Left ventricle myocardium inferior (tissue), 1 donor: ENCODE measurements at regions not wholly inside any gene's neighbourhood (a gene's known extent, or its start where the extent isn't known, plus 50 kb on each side); places are given as distances from the start of the nearest gene placed in this dataset.

Experiments used
- DNase-seq: peaks from one replicate; pipeline ENCODE4 v3.0.0-alpha.2; 2020
- H3K27ac ChIP-seq: fragments of 200-600 bp; replicated peaks from 2 replicates; pipeline ENCODE4 v1.8.0; 2021
- H3K27me3 ChIP-seq: fragments of 200-600 bp; 2 replicates; pipeline ENCODE4 v1.8.0; 2021; ENCODE audit warnings: low read depth
- H3K36me3 ChIP-seq: fragments of 200-600 bp; 2 replicates; pipeline ENCODE4 v1.8.0; 2021
- H3K4me1 ChIP-seq: fragments of 200-600 bp; 2 replicates; pipeline ENCODE4 v1.8.0; 2021
- H3K4me3 ChIP-seq: fragments of 200-600 bp; 2 replicates; pipeline ENCODE4 v1.8.0; 2021; ENCODE audit warnings: mild to moderate bottlenecking, moderate library complexity
- H3K9me3 ChIP-seq: fragments of 200-600 bp; replicated peaks from 2 replicates; pipeline ENCODE4 v1.8.0; 2021
- CTCF ChIP-seq: fragments of 200-600 bp; IDR thresholded peaks from 2 replicates; pipeline ENCODE4 v1.8.0; 2021; ENCODE audit warnings: antibody characterized with exemption, mild to moderate bottlenecking, borderline replicate concordance
- intact Hi-C: fragments of 100-400 bp; cut with micrococcal nuclease; formaldehyde crosslinking; loops from one replicate; pipeline ENCODE4 v1.11.0; 2022
- donor health status: DM: no; HTN: yes; CAD: no; lungs with severe emphysema.

- Histone ChIP-seq H3K36me3 (no peaks in the 10 kb centered on the region), H3K27ac (no peak overlapping the region), H3K27me3 (no peaks in the 10 kb centered on the region), H3K4me3 (no peak overlapping the region), H3K9me3 (no peaks in the 10 kb centered on the region), H3K4me1 (no peaks in the 10 kb centered on the region)
- DNase-seq = no peak
- intact Hi-C loops = no loop called here
- no peak for TF ChIP-seq CTCF
These were observed 442.8 kb upstream of the CHST9 start for GRCh38 chr18:27627927-27628326.

DNA sequence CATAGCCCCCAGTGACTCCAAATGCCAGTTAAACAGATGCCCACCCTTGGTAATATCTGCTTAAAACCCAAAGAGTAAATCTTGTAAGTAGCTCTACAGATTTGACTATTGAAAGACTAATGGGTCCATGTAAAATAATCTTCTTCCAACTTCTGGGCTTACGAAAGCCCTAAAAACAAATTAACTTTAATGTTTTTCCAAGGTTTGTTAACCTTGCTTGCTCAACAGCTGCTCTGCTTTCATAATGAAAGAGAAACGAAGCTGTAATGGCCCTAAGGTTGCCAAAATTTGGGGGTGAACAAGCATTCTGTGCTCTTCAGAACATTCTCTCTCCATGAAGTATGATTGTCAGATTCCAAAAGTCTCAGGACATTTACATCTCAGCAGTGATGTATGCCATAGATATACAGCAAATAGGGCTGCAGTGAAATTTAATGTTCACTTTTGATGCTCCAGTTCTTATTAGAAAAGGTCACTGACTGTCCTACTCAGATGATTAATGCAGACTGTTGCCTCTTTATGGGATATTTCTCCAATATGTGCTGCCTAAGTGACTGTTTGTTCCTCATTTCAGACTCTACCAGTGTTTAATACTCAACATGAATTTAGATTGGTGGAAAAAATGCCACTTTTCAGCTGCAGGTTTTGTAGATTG, 436.3 kb upstream of the CHST9 start:
- Histone ChIP-seq H3K9me3 (no peaks in the 10 kb centered on the region), H3K4me1 (peaks cover 16% of the 10 kb centered on the region), H3K4me3 (no peak overlapping the region), H3K27ac (no peak overlapping the region), H3K27me3 (no peaks in the 10 kb centered on the region), H3K36me3 (no peaks in the 10 kb centered on the region)
- no peak for TF ChIP-seq CTCF
- intact Hi-C loops = no loop called here
- DNase-seq = no peak

DNA sequence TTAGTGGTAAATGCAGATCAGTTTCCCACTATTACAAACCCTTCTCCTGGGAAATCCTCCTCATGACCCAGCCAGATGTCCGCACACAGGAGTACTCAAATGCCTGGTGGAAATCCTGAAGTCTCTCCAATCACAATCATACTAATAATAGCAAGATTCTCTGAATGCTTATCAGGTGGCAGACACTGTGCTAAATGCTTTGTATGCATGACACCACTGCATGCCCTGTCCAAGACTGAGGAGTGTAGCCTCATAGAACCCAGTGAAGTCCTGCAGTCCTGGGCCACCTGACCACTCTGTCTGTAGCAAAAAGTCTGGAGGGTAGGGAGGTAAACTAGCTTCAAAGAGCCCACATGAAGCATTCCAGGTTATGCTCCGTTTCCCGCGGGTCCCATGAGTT, 434.8 kb upstream of the CHST9 start:
- H3K27ac ChIP-seq = peak overlapping the region; percentile 51
- no peak for DNase-seq

DNA sequence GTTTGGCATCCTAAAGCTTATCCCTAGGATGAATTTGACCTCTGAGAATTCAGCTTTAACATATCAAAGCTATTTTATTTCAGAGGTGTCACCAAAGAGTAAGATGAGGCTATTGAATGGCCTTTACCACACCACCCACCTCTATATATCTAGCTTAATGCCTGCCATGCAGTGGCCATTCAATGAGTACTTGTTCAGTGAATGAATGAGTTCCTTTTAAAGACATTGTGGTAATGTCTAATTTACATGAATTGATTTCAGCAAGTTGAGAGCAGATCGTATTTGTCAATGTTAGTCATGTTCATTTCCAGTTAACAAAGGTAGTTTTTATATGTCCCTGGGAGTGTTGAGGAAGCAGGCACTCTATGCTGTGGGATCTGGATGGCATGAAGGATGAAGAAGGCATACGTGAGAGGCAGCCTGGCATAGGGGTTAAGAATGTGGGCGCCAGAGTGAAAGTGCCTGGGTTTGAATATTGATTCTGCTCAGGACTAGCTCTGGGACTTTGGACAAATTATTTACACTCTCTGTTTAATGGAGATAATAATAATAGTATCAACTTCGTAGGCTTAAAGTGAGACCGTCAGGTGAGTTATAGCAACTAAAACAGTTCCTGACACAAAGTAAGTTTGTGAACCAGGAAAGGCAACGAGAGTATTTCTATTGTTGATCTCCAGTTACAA, 434.1 kb upstream of the CHST9 start:
- Histone ChIP-seq H3K27ac (peak overlapping the region; percentile 51), H3K4me3 (no peak overlapping the region), H3K27me3 (no peaks in the 10 kb centered on the region), H3K9me3 (no peaks in the 10 kb centered on the region), H3K36me3 (no peaks in the 10 kb centered on the region), H3K4me1 (peaks cover 16% of the 10 kb centered on the region)
- intact Hi-C loops = loop anchor here (5.0 kb wide), 1 partner anchor 48 kb away; no protein-coding TSS in a partner anchor
- TF ChIP-seq CTCF = no peak
- DNase-seq = no peak

More for the DNA sequence above, 434.8 kb upstream of the CHST9 start:
- no peak for TF ChIP-seq CTCF
- intact Hi-C loops = loop anchor here (5.0 kb wide), 1 partner anchor 47 kb away; no protein-coding TSS in a partner anchor
- Histone ChIP-seq H3K27me3 (no peaks in the 10 kb centered on the region), H3K9me3 (no peaks in the 10 kb centered on the region), H3K4me1 (peaks cover 16% of the 10 kb centered on the region), H3K36me3 (no peaks in the 10 kb centered on the region), H3K4me3 (no peak overlapping the region)

DNA sequence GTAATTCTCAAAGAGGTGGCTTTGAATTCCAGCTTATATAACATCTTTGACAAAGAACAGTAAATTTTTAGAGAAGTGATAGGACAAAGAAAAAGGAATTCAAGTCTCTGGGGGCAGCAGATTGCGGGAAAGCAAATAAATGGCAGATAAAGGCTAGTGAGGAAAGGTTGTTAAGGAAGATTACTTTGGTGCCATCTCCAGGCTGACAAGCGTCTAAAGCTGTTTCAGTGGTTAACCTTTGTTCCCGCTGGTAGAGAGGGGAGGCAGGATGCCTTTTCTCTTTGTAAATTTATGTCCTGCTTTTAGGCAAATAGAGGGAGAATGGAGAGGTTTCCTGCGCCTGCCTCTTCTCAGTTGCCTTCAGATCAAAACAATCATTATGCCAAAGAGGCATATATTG, 431.2 kb upstream of the CHST9 start:
- no peak for TF ChIP-seq CTCF
- H3K27me3 ChIP-seq = no peaks in the 10 kb centered on the region
- H3K9me3 ChIP-seq = no peaks in the 10 kb centered on the region
- H3K4me3 ChIP-seq = no peak overlapping the region
- peaks cover 16% of the 10 kb centered on the region for H3K4me1 ChIP-seq
- no peak for DNase-seq
- no peaks in the 10 kb centered on the region for H3K36me3 ChIP-seq
- intact Hi-C loops = loop anchor here (5.0 kb wide), 1 partner anchor 51 kb away; no protein-coding TSS in a partner anchor
- no peak overlapping the region for H3K27ac ChIP-seq
